Small intestine (tissue), 7 donors: ENCODE measurements at regions not wholly inside any gene's neighbourhood (a gene's known extent, or its start where the extent isn't known, plus 50 kb on each side); places are given as distances from the start of the nearest gene placed in this dataset.

Experiments
- DNase-seq, 2 donors: peaks; one replicate each; pipeline versions ENCODE4 v3.0.0 to v3.0.0-alpha.2; 2013
- FAIRE-seq: peaks from 2 replicates; lab custom pipeline; 2012; peaks lifted over from hg19 to GRCh38; lab: Jason Lieb, UNC
- H3K27ac ChIP-seq, 3 donors: one replicate each; pipeline ENCODE4 v1.5.1; 2013; ENCODE audit warnings: low read length in 2 of 3, mild to moderate bottlenecking in 2 of 3, control low read depth in 1 of 3, inconsistent platforms in 1 of 3, low read depth in 1 of 3, moderate library complexity in 1 of 3
- H3K27me3 ChIP-seq, 3 donors: one replicate each; pipeline ENCODE4 v1.6.1; 2013; ENCODE audit warnings: low read length in 3 of 3, inconsistent platforms in 1 of 3; ENCODE audit not compliant: control insufficient read depth in 3 of 3, insufficient read depth in 3 of 3
- H3K36me3 ChIP-seq, 3 donors: one replicate each; pipeline ENCODE4 v1.6.1; 2013; ENCODE audit warnings: low read length in 3 of 3, inconsistent platforms in 1 of 3, low read depth in 1 of 3, mild to moderate bottlenecking in 1 of 3, moderate library complexity in 1 of 3; ENCODE audit not compliant: control insufficient read depth in 3 of 3, insufficient read depth in 2 of 3
- H3K4me1 ChIP-seq, 3 donors: one replicate each; pipeline ENCODE4 v1.6.1; 2013; ENCODE audit warnings: low read length in 2 of 3, inconsistent platforms in 1 of 3, low read depth in 1 of 3, mild to moderate bottlenecking in 1 of 3, moderate library complexity in 1 of 3; ENCODE audit not compliant: control insufficient read depth in 3 of 3, insufficient read depth in 2 of 3
- H3K4me3 ChIP-seq, 3 donors: one replicate each; pipeline ENCODE4 v1.5.1; 2013; ENCODE audit warnings: low read length in 3 of 3, control low read depth in 1 of 3, inconsistent platforms in 1 of 3, low read depth in 1 of 3, mild to moderate bottlenecking in 1 of 3, moderate library complexity in 1 of 3
- H3K9me3 ChIP-seq, 2 donors: one replicate each; pipeline ENCODE4 v1.6.1; 2013; ENCODE audit warnings: low read depth in 1 of 2, low read length in 1 of 2; ENCODE audit not compliant: control insufficient read depth in 2 of 2, insufficient read depth in 1 of 2
- WGBS, 3 donors: extraction: QIAGEN DNeasy Blood & Tissue Kit; methylation state at CpG; one replicate each; pipeline ENCODE4 v1.1.7; 2013; 5-methylcytosine and 5-hydroxymethylcytosine counted together
- donor health status: healthy with polysubstance abuse.
- donor health status: control.
- donor health status: control.
- donor health status: Bipolar disorder and iron deficiency.
- donor health status: healthy.

- Histone ChIP-seq H3K4me1 (no peaks in the 10 kb centered on the region), H3K27ac (no peak overlapping the region), H3K9me3 (peaks cover 1 to 22% of the 10 kb centered on the region in 2 donors), H3K27me3 (no peaks in the 10 kb centered on the region), H3K36me3 (no peaks in the 10 kb centered on the region), H3K4me3 (no peak overlapping the region)
- DNase-seq (no peak), FAIRE-seq (no peak)
- 64 to 90% (median 70%) methylated on average over 3 of the region's 3 CpGs for WGBS, 3 donors
Measured at GRCh38 chr2:38129987-38130386, 54.0 kb upstream of the CYP1B1 start.

DNA sequence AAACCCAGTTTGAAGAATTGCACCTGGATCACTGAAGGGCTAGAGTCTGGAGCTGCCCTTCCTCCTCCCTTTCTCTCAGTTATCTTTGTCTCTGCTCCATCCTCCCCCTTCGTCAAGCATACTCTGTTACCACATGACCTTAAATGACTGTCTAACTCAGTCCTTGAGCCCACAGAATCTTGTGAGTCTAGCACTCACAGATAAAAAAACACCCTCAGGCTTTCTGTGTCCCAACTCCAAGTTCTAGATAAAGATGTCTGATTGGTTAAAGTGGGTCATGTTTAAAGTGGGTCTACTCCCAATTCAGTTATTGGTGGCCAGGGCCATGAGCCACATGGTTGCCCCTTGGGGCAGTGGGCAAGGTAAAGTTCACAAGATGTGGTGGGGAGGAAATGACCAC is 53.5 kb upstream of the CYP1B1 start:
- DNase-seq (no peak), FAIRE-seq (no peak)
- Histone ChIP-seq H3K4me1 (no peaks in the 10 kb centered on the region), H3K9me3 (peaks cover 1 to 22% of the 10 kb centered on the region in 2 donors), H3K36me3 (no peaks in the 10 kb centered on the region), H3K4me3 (no peak overlapping the region), H3K27me3 (no peaks in the 10 kb centered on the region), H3K27ac (no peak overlapping the region)
- WGBS, 3 donors = 62 to 80% (median 78%) methylated on average over 1 of the region's 1 CpG

GRCh38 chr2:38128653-38129052 is 52.7 kb upstream of the CYP1B1 start:
- Histone ChIP-seq H3K9me3 (peaks cover 1 to 22% of the 10 kb centered on the region in 2 donors), H3K27ac (no peak overlapping the region), H3K36me3 (no peaks in the 10 kb centered on the region), H3K4me1 (no peaks in the 10 kb centered on the region), H3K4me3 (no peak overlapping the region), H3K27me3 (no peaks in the 10 kb centered on the region)
- DNase-seq = no peak
- 69 to 87% (median 87%) methylated on average over 2 of the region's 2 CpGs for WGBS, 3 donors
- no peak for FAIRE-seq

DNA sequence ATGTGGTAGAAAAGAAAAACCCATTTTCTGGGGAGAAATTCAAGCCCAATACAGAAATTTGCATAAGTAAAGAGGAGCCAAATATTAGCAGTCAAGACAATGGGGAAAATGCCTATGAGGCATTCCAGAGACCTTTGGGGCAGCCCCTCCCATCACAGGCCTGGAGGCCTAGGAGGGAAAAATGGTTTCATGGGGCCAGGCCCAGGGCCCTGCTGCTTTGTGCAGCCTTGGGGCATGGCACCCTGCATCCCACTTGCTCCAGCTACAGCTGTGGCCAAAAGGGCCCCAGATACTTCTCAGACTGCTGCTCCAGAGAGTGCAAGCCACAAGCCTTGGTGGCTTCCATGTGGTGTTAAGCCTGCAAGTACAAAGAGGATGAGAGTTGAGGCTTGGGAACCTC is 51.3 kb upstream of the CYP1B1 start:
- peaks cover 1 to 22% of the 10 kb centered on the region in 2 donors for H3K9me3 ChIP-seq
- H3K27ac ChIP-seq = no peak overlapping the region
- no peak for DNase-seq
- H3K27me3 ChIP-seq = no peaks in the 10 kb centered on the region
- H3K4me3 ChIP-seq = no peak overlapping the region
- no peaks in the 10 kb centered on the region for H3K36me3 ChIP-seq
- no peak for FAIRE-seq
- H3K4me1 ChIP-seq = no peaks in the 10 kb centered on the region

DNA sequence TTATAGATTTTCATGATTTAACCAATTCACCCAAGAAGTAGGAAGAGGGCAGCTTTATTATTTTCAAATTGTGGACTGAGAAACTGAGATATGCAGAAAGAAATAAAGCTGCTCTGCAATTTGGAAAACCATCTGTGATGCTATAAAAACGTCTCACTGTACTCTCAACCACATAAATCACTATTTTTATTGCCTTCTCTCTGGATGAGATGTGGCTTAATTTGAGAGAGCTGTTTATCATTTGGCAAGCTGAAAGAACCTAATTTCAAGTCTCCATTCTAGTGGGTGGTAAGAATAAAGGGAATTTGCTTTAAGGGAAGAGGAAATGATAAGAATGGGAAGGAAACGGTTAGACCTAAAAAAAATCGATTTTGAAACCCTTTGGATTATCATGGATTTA is 49.9 kb upstream of the CYP1B1 start:
- H3K36me3 ChIP-seq = no peaks in the 10 kb centered on the region
- no peak for FAIRE-seq
- peaks cover 1 to 22% of the 10 kb centered on the region in 2 donors for H3K9me3 ChIP-seq
- no peak overlapping the region for H3K4me3 ChIP-seq
- WGBS, 3 donors = 63 to 75% (median 66%) methylated on average over 3 of the region's 3 CpGs
- no peak overlapping the region for H3K27ac ChIP-seq
- H3K4me1 ChIP-seq = no peaks in the 10 kb centered on the region
- no peak for DNase-seq
- no peaks in the 10 kb centered on the region for H3K27me3 ChIP-seq
